IPS-NIHi7 (cell line): ENCODE measurements at regions not wholly inside any gene's neighbourhood (a gene's known extent, or its start where the extent isn't known, plus 50 kb on each side); places are given as distances from the start of the nearest gene placed in this dataset.

Source experiments
- DNase-seq: peaks from one replicate; pipeline ENCODE4 v3.0.0; 2012; ENCODE audit warnings: mixed read lengths; ENCODE audit errors: extremely low spot score

DNA sequence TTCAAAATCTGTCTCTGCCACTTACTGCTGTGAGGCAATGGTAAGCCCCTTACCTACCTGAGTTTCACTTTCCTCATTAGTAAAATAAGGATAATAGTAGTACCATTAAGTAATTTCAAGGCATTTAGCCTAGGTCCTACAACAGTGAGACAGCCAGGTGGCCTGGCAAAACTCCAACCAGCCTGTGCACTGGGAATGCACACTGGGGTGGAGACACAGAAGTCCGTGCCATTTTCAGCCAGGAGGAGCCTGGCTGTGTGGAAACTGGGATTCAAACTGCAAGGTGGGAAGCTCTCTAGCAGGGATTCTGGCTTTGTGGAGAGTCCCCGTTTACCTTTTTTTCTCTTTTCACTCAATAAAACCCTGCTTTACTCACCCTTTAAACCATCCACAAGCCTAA, 630.4 kb downstream of the PRELID2 start:
- no peak for DNase-seq

DNA sequence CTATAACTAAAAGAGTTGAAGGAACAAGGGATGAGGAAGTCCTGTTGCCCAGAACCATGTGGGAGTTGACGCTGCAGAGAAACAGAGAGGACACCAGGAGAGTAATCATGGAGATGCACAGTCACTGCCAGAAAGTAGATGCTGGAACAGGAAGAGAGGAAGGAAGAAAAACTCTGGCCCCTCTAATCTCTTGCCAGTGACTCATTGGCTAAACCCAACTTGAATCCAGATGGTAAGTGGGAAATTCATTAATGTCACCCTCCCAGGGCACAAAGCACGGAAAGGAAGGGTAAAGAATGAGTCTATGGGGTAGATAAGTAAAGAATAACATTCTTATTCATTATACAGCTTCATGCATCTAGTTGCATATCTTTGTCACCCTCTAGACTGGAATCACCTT, 631.9 kb downstream of the PRELID2 start:
- DNase-seq, result no peak

DNA sequence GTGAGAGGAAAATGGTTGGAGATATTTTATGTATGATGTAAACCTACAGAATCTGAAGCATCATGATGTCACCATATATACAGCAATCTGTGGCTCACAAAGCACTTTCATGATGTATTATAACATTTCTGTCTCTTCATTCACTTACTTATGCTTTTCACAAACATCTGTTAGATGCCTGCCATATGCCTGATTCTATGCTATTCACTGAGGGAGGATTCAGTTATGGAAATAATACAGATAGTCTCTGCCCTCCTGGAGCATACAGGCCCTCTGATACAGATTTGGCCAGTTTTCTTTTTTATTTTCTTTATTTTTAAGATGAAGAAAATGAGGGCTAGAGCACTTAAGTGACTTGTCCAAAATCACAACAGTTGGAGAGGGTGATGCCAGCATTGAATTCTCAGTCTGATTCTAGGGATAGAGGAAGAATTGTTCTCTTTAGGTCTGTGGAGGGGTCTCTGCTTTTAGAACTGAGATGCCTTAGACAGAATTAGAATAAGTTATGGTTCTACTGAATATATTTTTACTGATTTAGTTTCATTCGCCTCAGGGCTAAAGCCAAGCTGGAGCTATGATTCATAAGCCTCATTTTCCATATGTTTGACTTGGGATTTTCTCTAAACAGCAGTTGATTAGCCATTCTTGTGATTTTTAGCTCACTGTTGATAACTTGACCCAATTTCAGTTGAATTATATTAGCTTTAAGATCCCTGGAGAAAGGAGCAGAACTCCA, 636.4 kb downstream of the PRELID2 start:
- DNase-seq, result no peak

- DNase-seq, result no peak
Measured at GRCh38 chr5:145189746-145190145, 645.4 kb downstream of the PRELID2 start.

DNA sequence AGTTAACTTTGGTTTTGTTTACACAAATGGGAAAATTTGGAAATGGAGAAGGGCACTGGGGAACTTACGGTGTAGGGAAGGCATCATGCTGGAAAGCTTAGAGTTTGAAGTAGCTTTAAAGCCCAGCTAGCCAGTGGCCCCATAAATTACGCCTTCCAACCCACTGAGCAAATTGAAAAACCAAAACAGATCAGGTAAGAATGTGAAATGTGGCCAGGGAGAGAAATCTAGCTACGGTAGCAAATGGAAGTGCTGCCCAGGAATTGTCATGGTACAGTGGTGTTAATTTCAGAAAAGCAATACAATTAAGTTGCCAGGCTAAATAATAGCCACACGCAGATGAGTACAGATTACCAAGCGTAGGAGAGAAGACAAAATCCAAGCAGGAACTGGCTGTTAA, 654.8 kb downstream of the PRELID2 start:
- no peak for DNase-seq

DNA sequence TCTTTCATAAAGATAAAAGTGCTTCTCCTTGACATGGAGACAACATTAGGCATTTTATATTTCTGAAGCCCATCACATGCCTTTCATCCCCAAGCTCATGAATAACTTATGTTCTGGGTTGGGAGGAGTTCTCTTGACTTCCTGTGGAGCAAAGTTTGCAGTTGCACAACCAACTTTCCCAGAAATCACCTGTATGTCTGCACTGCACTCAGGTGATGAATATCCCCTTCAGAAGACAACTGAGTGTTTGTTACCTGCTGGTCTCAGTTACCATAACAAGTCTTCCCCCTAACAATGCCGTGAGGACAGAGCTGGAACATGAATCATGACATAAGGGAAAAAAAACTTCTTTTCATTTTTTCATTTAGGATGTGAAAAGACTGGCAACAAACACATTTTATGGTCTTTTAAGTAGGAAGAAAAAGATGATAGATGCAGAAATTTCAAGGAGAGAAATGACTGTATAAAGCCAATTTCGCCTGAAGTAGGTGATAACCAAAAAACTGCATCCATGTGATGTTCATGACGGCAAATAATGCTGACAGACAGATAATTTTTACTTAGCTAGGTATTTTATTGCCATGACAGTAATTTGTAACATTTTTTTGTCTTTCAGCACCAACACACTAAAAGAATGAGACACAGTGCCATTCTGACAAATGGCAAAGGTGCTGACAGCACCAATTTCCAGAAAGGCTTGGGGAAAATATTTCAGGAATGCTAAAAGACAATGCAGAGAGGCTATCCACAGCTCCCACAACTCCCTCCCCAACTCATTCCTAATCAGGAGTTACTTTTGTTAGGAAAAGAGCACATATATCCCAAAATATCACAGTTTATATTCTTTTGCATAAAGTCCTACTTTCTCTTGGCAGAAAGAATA, 656.3 kb downstream of the PRELID2 start:
- DNase-seq, result peak; percentile 49

GRCh38 chr5:145176041-145176440, 659.1 kb downstream of the PRELID2 start:
- no peak for DNase-seq

DNA sequence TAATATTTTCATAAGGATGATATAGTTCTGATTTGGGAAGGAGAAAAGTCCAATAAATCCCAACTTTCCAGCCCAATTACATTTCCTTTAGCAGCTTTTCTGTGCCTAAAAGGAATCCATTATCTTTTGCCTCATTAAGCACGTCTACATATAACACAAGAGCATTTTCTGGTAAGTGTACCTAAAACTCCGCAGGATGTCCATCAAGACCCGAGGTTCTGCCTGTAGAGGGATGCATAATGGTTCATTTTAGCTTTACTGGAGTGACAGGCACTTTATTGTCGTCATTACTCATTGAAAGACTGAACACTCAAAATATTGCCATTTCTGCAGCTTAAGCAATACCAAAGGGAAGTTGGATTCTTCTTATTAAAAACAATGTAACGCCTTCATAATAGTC, 669.0 kb downstream of the PRELID2 start:
- no peak for DNase-seq

DNA sequence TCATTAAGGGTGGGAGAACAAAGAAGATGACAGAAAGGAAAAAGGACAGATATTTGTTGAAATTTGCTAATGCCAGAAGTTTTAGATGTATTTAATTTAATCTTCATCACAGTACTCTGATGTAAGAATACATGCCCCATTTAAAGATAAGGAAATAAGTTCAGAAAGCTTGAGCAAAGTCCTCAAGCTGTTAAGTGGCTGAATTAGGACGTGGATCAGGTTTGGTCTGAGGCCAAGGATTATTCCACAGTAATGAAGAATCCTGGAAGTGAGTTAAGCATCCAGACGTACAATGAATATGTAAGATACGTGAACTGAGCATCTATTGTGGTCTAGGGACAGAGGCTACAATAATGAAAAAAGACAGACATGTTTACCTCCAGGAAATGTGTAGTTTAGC, 671.3 kb downstream of the PRELID2 start:
- no peak for DNase-seq

GRCh38 chr5:145162626-145163025, 672.5 kb downstream of the PRELID2 start:
- DNase-seq, result no peak

- DNase-seq, result no peak
Measured at GRCh38 chr5:145161391-145161790, 673.8 kb downstream of the PRELID2 start.

- DNase-seq, result no peak
Measured at GRCh38 chr5:145160679-145161078, 674.5 kb downstream of the PRELID2 start.

DNA sequence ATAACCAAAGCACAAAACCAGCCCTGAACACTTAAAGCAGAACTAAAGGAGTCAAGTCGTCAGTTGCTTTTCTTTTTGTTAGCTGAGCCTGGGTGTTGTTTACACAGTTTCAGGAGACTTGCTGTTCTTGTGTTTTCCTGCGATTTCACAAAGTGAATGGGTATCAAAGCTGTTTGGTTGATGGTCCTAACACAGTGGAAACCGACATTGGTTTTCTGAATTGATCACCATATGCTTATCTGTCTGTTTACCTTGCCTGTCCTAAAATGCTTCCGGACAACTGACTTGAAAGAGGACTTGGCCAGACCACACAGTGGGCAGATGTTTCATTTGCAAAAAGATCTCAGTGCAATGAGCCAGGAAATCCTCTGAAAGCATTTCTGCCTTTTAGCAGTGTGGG, 676.4 kb downstream of the PRELID2 start:
- peak; percentile 22 for DNase-seq

- DNase-seq, result no peak
Measured at GRCh38 chr5:145157841-145158240, 677.3 kb downstream of the PRELID2 start.

DNA sequence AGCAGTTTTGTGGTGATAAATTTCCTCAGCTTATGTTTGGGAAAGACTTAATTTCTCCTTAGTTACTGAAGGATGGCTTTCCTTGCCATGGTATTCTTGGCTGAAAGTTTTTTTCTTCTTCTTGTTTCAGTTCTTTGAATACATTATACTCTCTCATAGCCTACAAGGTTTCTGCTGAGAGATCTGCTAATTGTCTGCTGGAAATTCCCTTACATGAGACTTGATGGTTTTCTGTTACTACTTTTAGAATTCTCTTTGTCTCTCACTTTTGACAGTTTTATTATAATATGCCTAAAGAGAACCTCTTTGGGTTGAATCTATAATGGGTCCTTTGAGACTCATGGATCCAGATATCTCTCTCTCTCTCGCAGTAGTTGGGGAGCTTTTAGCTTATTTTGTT, 693.6 kb downstream of the PRELID2 start:
- DNase-seq, result no peak

DNA sequence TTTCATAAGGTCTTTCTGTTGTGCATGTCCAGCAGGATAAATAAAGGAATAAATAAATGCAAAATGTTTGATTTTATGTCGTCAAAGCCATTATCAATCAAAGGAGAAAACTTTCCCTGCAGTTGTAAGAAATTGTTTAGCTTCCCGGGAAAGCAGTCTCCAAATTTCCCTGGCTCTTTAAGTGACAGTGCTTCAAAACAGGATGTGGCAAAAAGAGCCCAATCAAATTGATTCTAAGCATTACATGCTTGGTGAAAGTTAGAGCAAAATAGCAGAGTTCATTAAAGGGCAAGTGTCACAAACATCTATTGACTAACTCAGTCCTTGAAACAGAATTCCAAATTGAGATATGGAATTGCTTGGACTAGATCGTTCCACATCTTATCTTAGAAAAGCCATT, 704.1 kb downstream of the PRELID2 start:
- DNase-seq, result no peak

- DNase-seq, result no peak
Measured at GRCh38 chr5:145129797-145130196, 705.3 kb downstream of the PRELID2 start.

DNA sequence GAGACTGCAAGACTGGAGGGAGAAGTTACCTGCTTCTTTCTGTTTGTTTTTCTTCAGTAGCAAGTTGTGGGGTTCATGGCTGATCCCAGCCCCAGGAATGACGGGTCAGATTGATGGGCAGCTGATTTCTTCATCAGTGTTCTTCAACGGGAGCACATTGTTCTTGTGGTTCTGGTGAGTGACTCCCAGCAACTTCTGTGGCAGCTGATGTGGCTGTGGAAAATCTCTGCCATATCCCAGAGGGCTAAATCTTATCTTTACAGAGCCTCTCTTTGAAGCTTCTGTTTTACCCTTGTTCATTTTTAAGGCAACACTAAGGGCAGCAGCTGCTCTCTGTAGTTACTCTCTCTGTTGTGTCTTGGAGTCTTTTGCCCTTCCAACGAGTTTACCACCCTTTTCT, 710.3 kb downstream of the PRELID2 start:
- DNase-seq, result no peak

GRCh38 chr5:145118611-145119010, 716.5 kb downstream of the PRELID2 start:
- DNase-seq, result no peak

- DNase-seq, result no peak
Measured at GRCh38 chr5:145118127-145118526, 717.0 kb downstream of the PRELID2 start.

- no peak for DNase-seq
Measured at GRCh38 chr5:145117285-145117684, 717.9 kb downstream of the PRELID2 start.

DNA sequence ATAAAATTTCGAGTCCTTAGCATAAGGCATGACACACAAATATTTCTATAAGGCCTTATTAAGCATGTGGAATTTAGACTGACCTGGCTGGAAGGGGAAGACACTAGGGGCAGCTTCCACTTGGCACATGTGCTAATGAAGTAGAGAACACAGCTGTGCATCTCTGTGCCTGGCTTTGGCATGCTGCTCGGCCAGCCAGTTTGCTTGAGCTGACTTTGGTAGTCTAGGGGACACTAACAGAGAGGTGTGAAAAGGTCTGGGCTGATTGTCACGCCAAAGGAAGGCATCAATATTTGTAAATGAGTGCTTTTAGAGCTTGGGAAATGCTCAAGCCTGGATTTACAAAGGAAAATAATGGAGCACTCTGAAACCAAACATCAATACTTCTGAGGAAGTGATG, 723.7 kb downstream of the PRELID2 start:
- no peak for DNase-seq

DNA sequence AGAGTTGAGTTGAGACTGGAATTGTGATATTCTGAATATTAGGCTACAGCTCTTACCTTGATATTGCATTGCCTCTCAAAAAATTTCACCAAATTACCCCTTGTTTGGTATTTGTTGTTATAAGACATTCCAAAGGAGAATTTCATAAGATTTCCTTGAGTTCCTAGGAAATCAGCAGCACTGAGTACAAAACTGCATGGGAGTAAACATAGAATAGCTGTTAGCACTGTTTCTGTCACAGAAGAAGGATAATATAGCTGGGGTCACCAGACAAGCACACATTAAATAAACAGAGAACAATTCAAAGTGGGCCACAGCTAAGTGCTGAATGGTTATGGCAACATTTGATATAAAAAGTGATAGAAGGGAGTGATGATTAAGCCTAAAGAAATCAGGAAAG, 724.3 kb downstream of the PRELID2 start:
- DNase-seq, result no peak
